ENCODE measurements at regions not wholly inside any gene's neighbourhood (a gene's known extent, or its start where the extent isn't known, plus 50 kb on each side); places are given as distances from the start of the nearest gene placed in this dataset.

GRCh38 chr9:82206490-82206889 lies 217.9 kb downstream of the SPATA31D1 start:
- ChIA-PET RAD21 (ENCODE audit: low non-redundant PET in 1 of 2, low total read pairs in 2 of 2, uncharacterized antibody in 2 of 2, unreplicated experiment in 2 of 2) (no interaction called here), POLR2A (no interaction called here), CTCF (no interaction called here)
- no peaks in the 10 kb centered on the region for H4K20me1 ChIP-seq (ENCODE audit: insufficient read depth)
- H3K4me1 ChIP-seq (ENCODE audit: control insufficient read depth in 1 of 2, insufficient read depth in 2 of 2, low read length in 2 of 2) = no peaks in the 10 kb centered on the region
- no peak overlapping the region for H3K4me3 ChIP-seq (replicated peaks in 1 of 2; ENCODE audit: low read depth in 1 of 2, low read length in 2 of 2)
- no peaks in the 10 kb centered on the region for H3K9me2 ChIP-seq (ENCODE audit: insufficient read depth)
- no peaks in the 10 kb centered on the region for H3K27me3 ChIP-seq (ENCODE audit: insufficient read depth, low read length)
- no peak overlapping the region for H2AFZ ChIP-seq (ENCODE audit: low read depth, low read length, poor library complexity, severe bottlenecking)
- intact Hi-C loops (cut with micrococcal nuclease) = no loop called here
- no peak overlapping the region for H3K27ac ChIP-seq (ENCODE audit: low read depth, low read length)
- H3K9ac ChIP-seq (ENCODE audit: low read length) = no peak overlapping the region
- no peak overlapping the region for H3K4me2 ChIP-seq (ENCODE audit: low read length)
- DNase-seq (ENCODE audit: low read depth, low spot score) (no peak), ATAC-seq (no peak)
- H3K36me3 ChIP-seq (ENCODE audit: control insufficient read depth in 1 of 2, insufficient read depth in 2 of 2, low read length in 2 of 2) = no peaks in the 10 kb centered on the region
- TF ChIP-seq POLR2A (IDR thresholded peaks at IDR 0.05; ENCODE audit: borderline replicate concordance, extremely low read depth, insufficient read depth, insufficient read length) (no peak), CEBPB (IDR thresholded peaks at IDR 0.05; ENCODE audit: low read depth) (no peak), REST (IDR thresholded peaks at IDR 0.05; ENCODE audit: low read depth) (no peak), ZFX (IDR thresholded peaks at IDR 0.05) (no peak), YY1 (IDR thresholded peaks at IDR 0.05; ENCODE audit: extremely low read depth, insufficient replicate concordance, low read depth, low read length) (no peak), FOSL1 (IDR thresholded peaks at IDR 0.05; ENCODE audit: low read depth) (no peak), SIN3A (IDR thresholded peaks at IDR 0.05; ENCODE audit: low read depth) (no peak), ELF1 (IDR thresholded peaks at IDR 0.05; ENCODE audit: borderline replicate concordance, low read depth) (no peak), POLR2AphosphoS5 (IDR thresholded peaks at IDR 0.05; ENCODE audit: low read depth, low read length) (no peak), ZBTB33 (IDR thresholded peaks at IDR 0.05; ENCODE audit: extremely low read depth, insufficient replicate concordance, low read length) (no peak), TCF7L2 (IDR thresholded peaks at IDR 0.05; ENCODE audit: borderline replicate concordance, extremely low read depth, insufficient read depth, insufficient read length) (no peak), EZH2phosphoT487 (IDR thresholded peaks at IDR 0.05; ENCODE audit: borderline replicate concordance) (no peak), JUND (IDR thresholded peaks at IDR 0.05) (no peak), ATF3 (IDR thresholded peaks at IDR 0.05) (no peak), EGR1 (IDR thresholded peaks at IDR 0.05; ENCODE audit: low read depth) (no peak), EZH2 (IDR thresholded peaks at IDR 0.05) (no peak), RAD21 (IDR thresholded peaks at IDR 0.05; ENCODE audit: low read depth) (no peak), CTCF (IDR thresholded peaks at IDR 0.05 in 2 of 3, conservative IDR thresholded peaks at IDR 0.05 in 1 of 3; ENCODE audit: borderline replicate concordance in 1 of 3, insufficient read depth in 1 of 3, low read depth in 2 of 3, low read length in 2 of 3) (no peak)
- no peaks in the 10 kb centered on the region for H3K9me3 ChIP-seq (ENCODE audit: control insufficient read depth in 1 of 2, insufficient read depth in 1 of 2, low read depth in 1 of 2, low read length in 2 of 2)
- no peaks in the 10 kb centered on the region for H3K79me2 ChIP-seq (ENCODE audit: insufficient read depth, low read length)
- BruUV-seq (replicated peaks) = no TSS peak
